Stomach (tissue), 4 donors: ENCODE measurements at regions not wholly inside any gene's neighbourhood (a gene's known extent, or its start where the extent isn't known, plus 50 kb on each side); places are given as distances from the start of the nearest gene placed in this dataset.

Experiments
- EP300 ChIP-seq: sonication (generic); formaldehyde crosslinking; IDR thresholded peaks from one replicate; pipeline ENCODE4 v1.6.1; 2017; ENCODE audit warnings: antibody characterized with exemption
- POLR2A ChIP-seq, 4 donors: fragments of 450-650 bp; IDR thresholded peaks; one replicate each; pipeline ENCODE4 v1.6.1; 2016; ENCODE audit warnings: antibody characterized with exemption in 4 of 4, control low read depth in 2 of 4, mild to moderate bottlenecking in 1 of 4, moderate library complexity in 1 of 4
- POLR2AphosphoS5 ChIP-seq, 3 donors: sonication (generic); formaldehyde crosslinking; IDR thresholded peaks; one replicate each; pipeline ENCODE4 v1.6.1; 2016; ENCODE audit warnings: antibody characterized with exemption in 3 of 3
- TF ChIP-seq, protein P1 (sequence below), 7 experiments: fragments of 450-650 bp in 4 of 7; fragments of 200-600 bp in 3 of 7; sonication (generic) in 3 of 7; IDR thresholded peaks; one replicate each; pipeline ENCODE4 v1.5.1; 2016 to 2019; ENCODE audit warnings: antibody characterized with exemption in 7 of 7, control low read depth in 2 of 7, mild to moderate bottlenecking in 1 of 7

DNA sequence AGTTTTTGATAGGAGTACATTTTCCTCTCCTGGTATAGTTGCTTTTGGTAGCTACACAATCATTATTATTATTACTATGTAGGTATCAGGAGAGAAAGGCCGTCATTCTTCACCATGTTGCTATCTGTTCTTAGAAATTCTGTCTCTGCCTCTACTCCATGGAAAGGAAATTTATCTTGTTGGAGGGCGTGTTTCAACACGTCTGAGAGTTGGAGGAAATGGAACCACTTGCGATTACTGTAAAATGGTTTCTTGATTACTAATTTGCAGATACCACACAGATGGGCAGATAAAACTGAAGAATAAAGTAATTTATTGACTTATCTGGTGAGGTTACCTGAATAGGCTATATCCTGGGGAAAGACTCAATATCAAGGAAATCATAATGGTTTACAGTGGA is 488.4 kb downstream of the NR2F2 start:
- TF ChIP-seq, protein P1, sequence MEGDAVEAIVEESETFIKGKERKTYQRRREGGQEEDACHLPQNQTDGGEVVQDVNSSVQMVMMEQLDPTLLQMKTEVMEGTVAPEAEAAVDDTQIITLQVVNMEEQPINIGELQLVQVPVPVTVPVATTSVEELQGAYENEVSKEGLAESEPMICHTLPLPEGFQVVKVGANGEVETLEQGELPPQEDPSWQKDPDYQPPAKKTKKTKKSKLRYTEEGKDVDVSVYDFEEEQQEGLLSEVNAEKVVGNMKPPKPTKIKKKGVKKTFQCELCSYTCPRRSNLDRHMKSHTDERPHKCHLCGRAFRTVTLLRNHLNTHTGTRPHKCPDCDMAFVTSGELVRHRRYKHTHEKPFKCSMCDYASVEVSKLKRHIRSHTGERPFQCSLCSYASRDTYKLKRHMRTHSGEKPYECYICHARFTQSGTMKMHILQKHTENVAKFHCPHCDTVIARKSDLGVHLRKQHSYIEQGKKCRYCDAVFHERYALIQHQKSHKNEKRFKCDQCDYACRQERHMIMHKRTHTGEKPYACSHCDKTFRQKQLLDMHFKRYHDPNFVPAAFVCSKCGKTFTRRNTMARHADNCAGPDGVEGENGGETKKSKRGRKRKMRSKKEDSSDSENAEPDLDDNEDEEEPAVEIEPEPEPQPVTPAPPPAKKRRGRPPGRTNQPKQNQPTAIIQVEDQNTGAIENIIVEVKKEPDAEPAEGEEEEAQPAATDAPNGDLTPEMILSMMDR (IDR thresholded peaks at IDR 0.05) = no peak
- TF ChIP-seq POLR2A (IDR thresholded peaks at IDR 0.05) = no peak
- TF ChIP-seq EP300 = no peak
- TF ChIP-seq POLR2AphosphoS5 (IDR thresholded peaks at IDR 0.05) = no peak
